ENCODE measurements at regions not wholly inside any gene's neighbourhood (a gene's known extent, or its start where the extent isn't known, plus 50 kb on each side); places are given as distances from the start of the nearest gene placed in this dataset.

GRCh38 chr9:126126807-126127206 is 199.8 kb upstream of the MVB12B start:
- intact Hi-C loops (cut with DNase I) = no loop called here
- no peak for TF ChIP-seq CTCF (IDR thresholded peaks at IDR 0.05)
- no peak for TF ChIP-seq POLR2AphosphoS5 (IDR thresholded peaks at IDR 0.05)
- no peak for TF ChIP-seq POLR2A (IDR thresholded peaks at IDR 0.05)
- TF ChIP-seq EP300 (IDR thresholded peaks at IDR 0.05) = no peak
- no peak overlapping the region for H3K4me3 ChIP-seq
- H3K27ac ChIP-seq = peak overlapping the region in 1 of 4 donors; percentile 19
- no peaks in the 10 kb centered on the region for H3K36me3 ChIP-seq
- no peaks in the 10 kb centered on the region for H3K27me3 ChIP-seq
- 74 to 81% methylated on average over 5 of the region's 5 CpGs for WGBS, 2 donors
- H3K4me1 ChIP-seq = peaks cover 0 to 35% (median 28%) of the 10 kb centered on the region in 4 donors
- no peak for DNase-seq
- no peaks in the 10 kb centered on the region for H3K9me3 ChIP-seq

GRCh38 chr9:126127591-126127990 is 199.0 kb upstream of the MVB12B start:
- 59 to 69% methylated on average over 5 of the region's 5 CpGs for WGBS, 2 donors
- peaks cover 0 to under 1% (median 0%) of the 10 kb centered on the region in 4 donors for H3K9me3 ChIP-seq
- TF ChIP-seq POLR2AphosphoS5 (IDR thresholded peaks at IDR 0.05) (no peak), CTCF (IDR thresholded peaks at IDR 0.05) (no peak), POLR2A (IDR thresholded peaks at IDR 0.05) (no peak), EP300 (IDR thresholded peaks at IDR 0.05) (no peak)
- peaks cover 0 to 35% (median 28%) of the 10 kb centered on the region in 4 donors for H3K4me1 ChIP-seq
- no peaks in the 10 kb centered on the region for H3K27me3 ChIP-seq
- H3K27ac ChIP-seq = no peak overlapping the region
- DNase-seq = no peak
- no peak overlapping the region for H3K4me3 ChIP-seq
- intact Hi-C loops (cut with DNase I) = no loop called here
- no peaks in the 10 kb centered on the region for H3K36me3 ChIP-seq

GRCh38 chr9:126128494-126129142 is 198.0 kb upstream of the MVB12B start:
- intact Hi-C loops (cut with DNase I) = no loop called here
- Histone ChIP-seq H3K27me3 (no peaks in the 10 kb centered on the region), H3K4me1 (peaks cover 0 to 35% (median 28%) of the 10 kb centered on the region in 4 donors), H3K9me3 (peaks cover 0 to 3% (median 0%) of the 10 kb centered on the region in 4 donors), H3K36me3 (no peaks in the 10 kb centered on the region), H3K4me3 (no peak overlapping the region), H3K27ac (no peak overlapping the region)
- TF ChIP-seq POLR2AphosphoS5 (IDR thresholded peaks at IDR 0.05) = no peak
- no peak for TF ChIP-seq EP300 (IDR thresholded peaks at IDR 0.05)
- TF ChIP-seq POLR2A (IDR thresholded peaks at IDR 0.05) = no peak
- TF ChIP-seq CTCF (IDR thresholded peaks at IDR 0.05) = no peak
- no peak for DNase-seq
- WGBS, 2 donors = 78 to 85% methylated on average over 14 of the region's 14 CpGs

- Histone ChIP-seq H3K27me3 (no peaks in the 10 kb centered on the region), H3K4me1 (peaks cover 0 to 8% (median 5%) of the 10 kb centered on the region in 4 donors), H3K4me3 (no peak overlapping the region), H3K27ac (no peak overlapping the region), H3K36me3 (no peaks in the 10 kb centered on the region), H3K9me3 (peaks cover 0 to 3% (median 0%) of the 10 kb centered on the region in 4 donors)
- DNase-seq = no peak
- TF ChIP-seq POLR2A (IDR thresholded peaks at IDR 0.05) (no peak), EP300 (IDR thresholded peaks at IDR 0.05) (no peak), CTCF (IDR thresholded peaks at IDR 0.05) (no peak), POLR2AphosphoS5 (IDR thresholded peaks at IDR 0.05) (no peak)
- WGBS, 2 donors = 75 to 77% methylated on average over 16 of the region's 16 CpGs
- intact Hi-C loops (cut with DNase I) = no loop called here
These were observed 195.3 kb upstream of the MVB12B start for GRCh38 chr9:126131066-126132010.
